ENCODE measurements at regions not wholly inside any gene's neighbourhood (a gene's known extent, or its start where the extent isn't known, plus 50 kb on each side); places are given as distances from the start of the nearest gene placed in this dataset.

GRCh38 chr3:36615861-36616260 lies 148.5 kb downstream of the DCLK3 start:
- TF ChIP-seq CTCF (IDR thresholded peaks at IDR 0.05; ENCODE audit: low read length) (no peak), EZH2phosphoT487 (IDR thresholded peaks at IDR 0.05; ENCODE audit: low read length) (no peak)

All from MM.1S (cell line).